CD4-positive, alpha-beta T cell (primary cell): ENCODE measurements at regions not wholly inside any gene's neighbourhood (a gene's known extent, or its start where the extent isn't known, plus 50 kb on each side); places are given as distances from the start of the nearest gene placed in this dataset.

ENCODE experiments used
- ATAC-seq: fragments of 200-7000 bp; cut with Tn5 transposase; one replicate; pipeline ENCODE4 v1.10.0; 2022; ENCODE audit warnings: mild to moderate bottlenecking; ENCODE audit not compliant: poor library complexity
- CTCF ChIA-PET: fragments of 350-600 bp; sonication (Branson Sonifier 250); formaldehyde crosslinking; loops from one replicate; lab custom pipeline; 2021; ENCODE audit warnings: antibody characterized with exemption, inconsistent platforms; lab: Charles Lee
- POLR2A ChIA-PET: fragments of 350-600 bp; sonication (Branson Sonifier 250); formaldehyde crosslinking; loops from one replicate; lab custom pipeline; 2021; ENCODE audit warnings: antibody characterized with exemption, inconsistent platforms; lab: Charles Lee
- DNase-seq, 14 experiments: peaks; one replicate each; pipeline ENCODE4 v3.0.0-alpha.2; 2013 to 2020; ENCODE audit warnings: mixed read lengths in 2 of 14
- H3K27ac ChIP-seq, 2 donors: one replicate each; pipeline versions ENCODE4 v1.5.1 to v1.7.0; 2013; ENCODE audit warnings: low read length in 2 of 2, low read depth in 1 of 2, mild to moderate bottlenecking in 1 of 2
- H3K27me3 ChIP-seq, 2 experiments: 1 replicate in 1 of 2; 2 replicates in 1 of 2; pipeline versions ENCODE4 v1.6.1 to v1.7.0; 2013; ENCODE audit warnings: low read length in 2 of 2, control low read depth in 1 of 2, mild to moderate bottlenecking in 1 of 2, moderate library complexity in 1 of 2; ENCODE audit not compliant: insufficient read depth in 2 of 2, control insufficient read depth in 1 of 2
- H3K36me3 ChIP-seq: one replicate; pipeline ENCODE4 v1.6.1; 2013; ENCODE audit warnings: low read length, control low read depth; ENCODE audit not compliant: insufficient read depth
- H3K4me1 ChIP-seq: one replicate; pipeline ENCODE4 v1.6.1; 2013; ENCODE audit warnings: low read length, control low read depth; ENCODE audit not compliant: insufficient read depth
- H3K4me3 ChIP-seq: one replicate; pipeline ENCODE4 v1.5.1; 2013; ENCODE audit warnings: mild to moderate bottlenecking, low read length, moderate library complexity
- H3K9me3 ChIP-seq, 2 experiments: 1 replicate in 1 of 2; 2 replicates in 1 of 2; pipeline versions ENCODE4 v1.6.1 to v1.7.0; 2013; ENCODE audit warnings: low read length in 2 of 2, mild to moderate bottlenecking in 2 of 2, control low read depth in 1 of 2, moderate library complexity in 1 of 2; ENCODE audit not compliant: control insufficient read depth in 1 of 2, insufficient read depth in 1 of 2
- H3K27ac Mint-ChIP-seq: one replicate; pipeline ENCODE4 v1.8.0; 2020; ENCODE audit warnings: mixed read lengths
- H3K27me3 Mint-ChIP-seq: one replicate; pipeline ENCODE4 v1.8.0; 2021; ENCODE audit warnings: mixed read lengths
- H3K36me3 Mint-ChIP-seq: one replicate; pipeline ENCODE4 v1.8.0; 2021; ENCODE audit warnings: low read depth, mixed read lengths
- H3K4me1 Mint-ChIP-seq: one replicate; pipeline ENCODE4 v1.8.0; 2021; ENCODE audit warnings: low read depth, mixed read lengths
- H3K4me3 Mint-ChIP-seq: one replicate; pipeline ENCODE4 v1.8.0; 2020; ENCODE audit warnings: mild to moderate bottlenecking, mixed read lengths
- H3K9me3 Mint-ChIP-seq: one replicate; pipeline ENCODE4 v1.8.0; 2020; ENCODE audit warnings: mixed read lengths
- intact Hi-C, 2 experiments: fragments of 100-400 bp; cut with DNase I in 1 of 2; cut with micrococcal nuclease in 1 of 2; formaldehyde crosslinking; loops; one replicate each; pipeline versions ENCODE4 v1.15.1 to v1.9.0; 2023 to 2025; cut with DNase I, micrococcal nuclease
- TF ChIP-seq, protein P1 (sequence below): fragments of 200-600 bp; IDR thresholded peaks from one replicate; pipeline ENCODE4 v1.8.0; 2022; ENCODE audit warnings: antibody characterized with exemption, mild to moderate bottlenecking

DNA sequence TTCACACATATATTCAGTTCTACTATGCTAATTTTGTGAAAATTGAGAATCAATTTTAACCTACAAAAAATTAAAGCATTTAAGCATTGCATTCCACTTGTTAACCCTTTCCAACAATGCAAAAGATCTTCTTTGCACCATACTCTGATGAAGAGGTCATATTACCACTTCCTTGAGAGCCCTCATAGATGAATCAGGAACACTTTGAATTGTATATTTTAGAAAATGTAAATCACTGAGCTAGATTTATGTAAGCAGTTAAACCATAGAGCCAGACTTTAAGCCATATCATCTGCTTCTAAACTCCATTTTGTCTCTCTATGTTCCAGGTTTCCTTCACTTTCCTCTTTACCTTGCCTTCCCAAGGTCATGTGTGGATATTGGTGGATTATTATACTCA is 56.5 kb upstream of the CDH18 start:
- TF ChIP-seq, protein P1, sequence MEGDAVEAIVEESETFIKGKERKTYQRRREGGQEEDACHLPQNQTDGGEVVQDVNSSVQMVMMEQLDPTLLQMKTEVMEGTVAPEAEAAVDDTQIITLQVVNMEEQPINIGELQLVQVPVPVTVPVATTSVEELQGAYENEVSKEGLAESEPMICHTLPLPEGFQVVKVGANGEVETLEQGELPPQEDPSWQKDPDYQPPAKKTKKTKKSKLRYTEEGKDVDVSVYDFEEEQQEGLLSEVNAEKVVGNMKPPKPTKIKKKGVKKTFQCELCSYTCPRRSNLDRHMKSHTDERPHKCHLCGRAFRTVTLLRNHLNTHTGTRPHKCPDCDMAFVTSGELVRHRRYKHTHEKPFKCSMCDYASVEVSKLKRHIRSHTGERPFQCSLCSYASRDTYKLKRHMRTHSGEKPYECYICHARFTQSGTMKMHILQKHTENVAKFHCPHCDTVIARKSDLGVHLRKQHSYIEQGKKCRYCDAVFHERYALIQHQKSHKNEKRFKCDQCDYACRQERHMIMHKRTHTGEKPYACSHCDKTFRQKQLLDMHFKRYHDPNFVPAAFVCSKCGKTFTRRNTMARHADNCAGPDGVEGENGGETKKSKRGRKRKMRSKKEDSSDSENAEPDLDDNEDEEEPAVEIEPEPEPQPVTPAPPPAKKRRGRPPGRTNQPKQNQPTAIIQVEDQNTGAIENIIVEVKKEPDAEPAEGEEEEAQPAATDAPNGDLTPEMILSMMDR = no peak
- DNase-seq (no peak), ATAC-seq (no peak)
- Histone ChIP-seq H3K27me3 (no peaks in the 10 kb centered on the region), H3K4me3 (no peak overlapping the region), H3K27ac (no peak overlapping the region), H3K9me3 (peaks cover 0 to 4% of the 10 kb centered on the region in 2 experiments), H3K36me3 (no peaks in the 10 kb centered on the region), H3K4me1 (no peaks in the 10 kb centered on the region)
- peaks cover 10% of the 10 kb centered on the region for H3K9me3 Mint-ChIP-seq
- H3K27ac Mint-ChIP-seq = no peak overlapping the region
- H3K4me1 Mint-ChIP-seq = no peaks in the 10 kb centered on the region
- H3K36me3 Mint-ChIP-seq = no peaks in the 10 kb centered on the region
- intact Hi-C loops = no loop called here
- no peak overlapping the region for H3K4me3 Mint-ChIP-seq
- POLR2A ChIA-PET = no interaction called here
- no peaks in the 10 kb centered on the region for H3K27me3 Mint-ChIP-seq
- CTCF ChIA-PET = no interaction called here

DNA sequence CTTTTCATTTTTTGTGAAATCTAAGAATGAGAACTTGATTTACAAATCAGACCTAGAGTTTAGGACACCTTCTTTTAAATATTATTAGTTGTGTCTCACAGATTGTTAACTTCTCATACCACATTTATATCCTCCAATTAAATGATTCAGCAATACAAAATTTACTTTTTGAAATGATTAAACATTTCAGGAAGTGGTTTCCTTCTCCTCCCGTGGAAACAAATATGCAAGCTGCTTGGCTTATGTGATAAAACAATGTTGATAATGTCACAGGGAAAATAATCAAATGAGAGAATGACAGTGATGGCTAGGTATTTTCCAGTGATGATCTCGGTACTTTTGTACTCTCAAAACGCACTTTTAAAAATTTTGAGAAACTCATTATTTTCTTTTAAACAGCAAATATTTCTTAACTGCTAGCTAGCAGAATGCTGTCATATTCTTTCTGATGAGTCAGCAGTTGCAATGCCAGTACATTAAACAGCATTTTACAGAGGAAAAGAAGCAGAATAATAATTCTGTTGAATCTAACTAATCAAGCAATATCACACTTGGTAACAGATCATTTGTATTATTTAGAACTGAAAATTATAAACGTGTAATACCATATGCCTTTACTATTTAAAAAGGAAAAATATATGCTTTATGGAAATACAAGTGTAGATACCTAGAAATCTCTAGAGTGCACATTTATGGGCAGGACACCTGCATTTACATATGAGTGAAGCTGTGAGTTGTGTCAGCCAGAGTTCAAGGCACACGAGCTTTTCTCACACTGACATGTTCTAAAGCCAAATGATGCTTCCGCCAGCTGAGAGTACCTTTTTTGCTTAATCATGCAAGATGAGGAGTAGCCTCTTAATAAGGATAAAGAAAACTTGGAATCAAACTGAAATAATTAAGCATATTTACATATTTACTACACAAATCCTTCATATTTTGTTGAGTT is 53.6 kb upstream of the CDH18 start:
- Mint-ChIP-seq H3K36me3 (no peaks in the 10 kb centered on the region), H3K4me1 (no peaks in the 10 kb centered on the region), H3K27me3 (no peaks in the 10 kb centered on the region), H3K4me3 (no peak overlapping the region), H3K9me3 (peaks cover 21% of the 10 kb centered on the region), H3K27ac (no peak overlapping the region)
- ATAC-seq (no peak), DNase-seq (no peak)
- no peaks in the 10 kb centered on the region for H3K27me3 ChIP-seq
- CTCF ChIA-PET = no interaction called here
- intact Hi-C loops = no loop called here
- H3K4me1 ChIP-seq = no peaks in the 10 kb centered on the region
- H3K4me3 ChIP-seq = no peak overlapping the region
- TF ChIP-seq, protein P1 = no peak
- no peak overlapping the region for H3K27ac ChIP-seq
- POLR2A ChIA-PET = no interaction called here
- H3K36me3 ChIP-seq = no peaks in the 10 kb centered on the region
- peaks cover 0 to 4% of the 10 kb centered on the region in 2 experiments for H3K9me3 ChIP-seq

- no peaks in the 10 kb centered on the region for H3K4me1 ChIP-seq
- Mint-ChIP-seq H3K9me3 (peaks cover 21% of the 10 kb centered on the region), H3K27ac (no peak overlapping the region), H3K36me3 (no peaks in the 10 kb centered on the region), H3K27me3 (no peaks in the 10 kb centered on the region), H3K4me3 (no peak overlapping the region), H3K4me1 (no peaks in the 10 kb centered on the region)
- peaks cover 0 to 4% of the 10 kb centered on the region in 2 experiments for H3K9me3 ChIP-seq
- H3K36me3 ChIP-seq = no peaks in the 10 kb centered on the region
- no peak overlapping the region for H3K27ac ChIP-seq
- POLR2A ChIA-PET = no interaction called here
- no peak for ATAC-seq
- no peaks in the 10 kb centered on the region for H3K27me3 ChIP-seq
- no peak for DNase-seq
- intact Hi-C loops = no loop called here
- TF ChIP-seq, protein P1 = no peak
- CTCF ChIA-PET = no interaction called here
- H3K4me3 ChIP-seq = no peak overlapping the region
Measured at GRCh38 chr5:20040901-20041300, 52.9 kb upstream of the CDH18 start.
